Upper lobe of right lung (tissue), 1 donor: ENCODE measurements at regions not wholly inside any gene's neighbourhood (a gene's known extent, or its start where the extent isn't known, plus 50 kb on each side); places are given as distances from the start of the nearest gene placed in this dataset.

Experiments
- ATAC-seq: fragments of 200-7000 bp; cut with Tn5 transposase; one replicate; pipeline ENCODE4 v1.9.1; 2020; ENCODE audit warnings: mild to moderate bottlenecking, moderate library complexity
- DNase-seq: peaks from one replicate; pipeline ENCODE4 v3.0.0-alpha.2; 2020
- H3K27ac ChIP-seq: fragments of 200-600 bp; one replicate; pipeline ENCODE4 v1.8.0; 2022
- H3K27me3 ChIP-seq: fragments of 200-600 bp; one replicate; pipeline ENCODE4 v1.8.0; 2022; ENCODE audit warnings: mild to moderate bottlenecking
- H3K36me3 ChIP-seq: fragments of 200-600 bp; one replicate; pipeline ENCODE4 v1.8.0; 2022
- H3K4me1 ChIP-seq: fragments of 200-600 bp; one replicate; pipeline ENCODE4 v1.8.0; 2022
- H3K4me3 ChIP-seq: fragments of 200-600 bp; one replicate; pipeline ENCODE4 v1.8.0; 2022; ENCODE audit warnings: mild to moderate bottlenecking
- H3K9me3 ChIP-seq: fragments of 200-600 bp; one replicate; pipeline ENCODE4 v1.8.0; 2022
- intact Hi-C: fragments of 100-400 bp; cut with DNase I; formaldehyde crosslinking; loops from one replicate; pipeline ENCODE4 v1.11.0; 2022
- TF ChIP-seq, protein P1 (sequence below): fragments of 200-600 bp; IDR thresholded peaks from one replicate; pipeline ENCODE4 v1.8.0; 2022; ENCODE audit warnings: antibody characterized with exemption
- donor health status: DM: no; HTN: yes; CAD: no; lungs with severe emphysema.

DNA sequence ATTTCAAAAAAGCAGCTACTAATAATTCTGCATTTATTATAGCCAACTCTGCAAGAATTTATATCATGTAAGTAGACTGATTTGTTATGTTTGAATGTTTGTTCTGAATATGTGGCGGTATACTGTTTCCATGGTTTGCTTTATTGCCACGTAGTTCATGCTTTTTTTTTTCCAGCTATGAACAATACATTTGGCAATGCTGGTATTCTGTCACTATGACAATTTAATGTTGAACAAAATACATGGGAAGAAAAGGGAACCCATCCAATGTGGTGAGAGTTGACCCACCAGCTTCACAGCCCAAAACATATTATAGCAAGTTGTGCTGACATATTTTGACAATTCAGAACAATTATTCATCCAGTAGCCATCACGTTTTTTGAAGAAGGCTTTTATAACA, 145.6 kb downstream of the CCDC71L start:
- TF ChIP-seq, protein P1, sequence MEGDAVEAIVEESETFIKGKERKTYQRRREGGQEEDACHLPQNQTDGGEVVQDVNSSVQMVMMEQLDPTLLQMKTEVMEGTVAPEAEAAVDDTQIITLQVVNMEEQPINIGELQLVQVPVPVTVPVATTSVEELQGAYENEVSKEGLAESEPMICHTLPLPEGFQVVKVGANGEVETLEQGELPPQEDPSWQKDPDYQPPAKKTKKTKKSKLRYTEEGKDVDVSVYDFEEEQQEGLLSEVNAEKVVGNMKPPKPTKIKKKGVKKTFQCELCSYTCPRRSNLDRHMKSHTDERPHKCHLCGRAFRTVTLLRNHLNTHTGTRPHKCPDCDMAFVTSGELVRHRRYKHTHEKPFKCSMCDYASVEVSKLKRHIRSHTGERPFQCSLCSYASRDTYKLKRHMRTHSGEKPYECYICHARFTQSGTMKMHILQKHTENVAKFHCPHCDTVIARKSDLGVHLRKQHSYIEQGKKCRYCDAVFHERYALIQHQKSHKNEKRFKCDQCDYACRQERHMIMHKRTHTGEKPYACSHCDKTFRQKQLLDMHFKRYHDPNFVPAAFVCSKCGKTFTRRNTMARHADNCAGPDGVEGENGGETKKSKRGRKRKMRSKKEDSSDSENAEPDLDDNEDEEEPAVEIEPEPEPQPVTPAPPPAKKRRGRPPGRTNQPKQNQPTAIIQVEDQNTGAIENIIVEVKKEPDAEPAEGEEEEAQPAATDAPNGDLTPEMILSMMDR: no peak
- Histone ChIP-seq H3K36me3 (no peaks in the 10 kb centered on the region), H3K4me1 (no peaks in the 10 kb centered on the region), H3K9me3 (no peaks in the 10 kb centered on the region), H3K27ac (no peak overlapping the region), H3K27me3 (no peaks in the 10 kb centered on the region), H3K4me3 (no peak overlapping the region)
- intact Hi-C loops: no loop called here
- DNase-seq (no peak), ATAC-seq (no peak)

DNA sequence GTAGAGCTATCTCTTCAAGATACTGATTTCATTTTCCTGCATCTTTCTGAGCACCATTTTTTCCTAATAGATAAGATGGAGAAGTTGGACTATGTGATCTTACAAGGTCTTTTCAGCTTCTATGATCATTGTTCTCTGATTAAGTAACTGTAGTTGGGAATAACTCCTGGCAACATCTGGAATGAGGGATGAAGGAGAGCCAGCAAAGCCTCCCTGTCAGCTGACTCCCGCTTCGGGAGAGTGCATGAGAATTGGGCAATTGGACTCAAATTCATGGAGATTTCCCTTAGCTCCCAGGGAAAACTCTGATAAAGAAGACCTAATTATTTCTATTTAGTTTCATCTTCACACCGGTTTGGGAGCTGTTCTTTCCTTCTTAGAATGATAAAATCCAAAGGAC, 146.1 kb downstream of the CCDC71L start:
- ATAC-seq (no peak), DNase-seq (no peak)
- H3K36me3 ChIP-seq: no peaks in the 10 kb centered on the region
- intact Hi-C loops: no loop called here
- TF ChIP-seq, protein P1: no peak
- no peaks in the 10 kb centered on the region for H3K9me3 ChIP-seq
- H3K4me1 ChIP-seq: no peaks in the 10 kb centered on the region
- no peak overlapping the region for H3K27ac ChIP-seq
- no peak overlapping the region for H3K4me3 ChIP-seq
- no peaks in the 10 kb centered on the region for H3K27me3 ChIP-seq

GRCh38 chr7:106512217-106512616, 148.7 kb downstream of the CCDC71L start:
- ATAC-seq (no peak), DNase-seq (no peak)
- Histone ChIP-seq H3K9me3 (no peaks in the 10 kb centered on the region), H3K4me3 (no peak overlapping the region), H3K4me1 (no peaks in the 10 kb centered on the region), H3K27ac (no peak overlapping the region), H3K36me3 (no peaks in the 10 kb centered on the region), H3K27me3 (no peaks in the 10 kb centered on the region)
- TF ChIP-seq, protein P1: no peak
- intact Hi-C loops: no loop called here

DNA sequence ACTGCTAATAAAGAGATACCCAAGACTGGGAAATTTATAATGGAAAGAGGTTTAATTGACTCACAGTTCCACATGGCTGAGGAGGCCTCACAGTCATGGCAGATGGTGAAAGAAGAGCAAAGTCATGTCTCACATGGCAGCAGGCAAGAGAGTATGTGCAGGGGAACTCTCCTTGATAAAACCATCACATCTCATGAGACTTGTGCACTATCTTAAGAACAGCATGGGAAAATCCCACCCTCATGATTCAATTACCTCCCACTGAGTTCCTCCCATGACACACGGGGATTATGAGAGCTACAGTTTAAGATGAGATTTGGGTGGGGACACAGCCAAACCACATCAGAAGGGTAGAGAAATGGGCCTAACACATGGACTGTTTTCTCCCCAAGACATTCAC, 156.3 kb downstream of the CCDC71L start:
- TF ChIP-seq, protein P1: no peak
- Histone ChIP-seq H3K27me3 (no peaks in the 10 kb centered on the region), H3K9me3 (no peaks in the 10 kb centered on the region), H3K4me1 (no peaks in the 10 kb centered on the region), H3K27ac (no peak overlapping the region), H3K4me3 (no peak overlapping the region), H3K36me3 (no peaks in the 10 kb centered on the region)
- intact Hi-C loops: no loop called here
- ATAC-seq (no peak), DNase-seq (no peak)

DNA sequence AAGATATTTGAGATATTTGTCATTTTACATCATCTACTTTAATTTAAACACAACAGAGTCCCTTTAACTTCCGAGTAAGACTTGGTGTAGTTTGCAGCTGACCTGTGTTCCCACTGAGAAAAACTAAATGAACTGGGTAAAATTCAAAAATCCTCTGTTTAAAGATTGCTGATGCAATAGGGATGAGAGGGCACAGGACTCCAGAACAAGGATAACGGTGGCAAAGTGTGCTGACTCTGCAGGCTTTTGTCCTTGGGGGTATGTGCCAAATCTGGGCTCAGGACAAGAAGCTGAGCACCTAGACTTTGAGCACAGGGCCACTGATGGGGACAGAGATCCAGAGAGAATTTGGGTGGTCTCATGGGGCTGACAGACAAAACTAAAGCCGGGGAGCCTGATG, 156.8 kb downstream of the CCDC71L start:
- no peaks in the 10 kb centered on the region for H3K36me3 ChIP-seq
- H3K4me3 ChIP-seq: no peak overlapping the region
- DNase-seq: no peak
- intact Hi-C loops: no loop called here
- no peak for ATAC-seq
- no peaks in the 10 kb centered on the region for H3K9me3 ChIP-seq
- no peaks in the 10 kb centered on the region for H3K4me1 ChIP-seq
- TF ChIP-seq, protein P1: no peak
- H3K27ac ChIP-seq: no peak overlapping the region
- no peaks in the 10 kb centered on the region for H3K27me3 ChIP-seq

DNA sequence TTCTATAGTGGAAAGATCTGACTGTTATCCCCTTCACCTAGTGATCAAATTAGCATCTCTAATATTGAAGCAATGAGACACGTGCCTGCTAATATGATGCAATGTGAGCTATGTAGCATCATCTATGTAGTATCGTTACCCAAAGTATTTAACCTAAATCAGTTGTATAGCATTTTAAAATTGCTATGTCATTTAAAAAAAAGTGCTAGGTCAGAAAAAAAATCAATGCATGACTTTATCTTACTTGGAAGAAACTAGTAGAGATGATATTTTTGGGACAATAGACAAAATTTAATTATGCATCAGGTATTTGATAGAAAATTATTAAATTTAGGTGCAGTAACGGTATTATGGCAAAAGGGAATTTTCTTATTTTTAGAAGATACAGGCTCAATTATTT, 157.3 kb downstream of the CCDC71L start:
- H3K36me3 ChIP-seq: no peaks in the 10 kb centered on the region
- no peak overlapping the region for H3K27ac ChIP-seq
- ATAC-seq: no peak
- H3K27me3 ChIP-seq: no peaks in the 10 kb centered on the region
- TF ChIP-seq, protein P1: no peak
- H3K9me3 ChIP-seq: no peaks in the 10 kb centered on the region
- intact Hi-C loops: no loop called here
- no peaks in the 10 kb centered on the region for H3K4me1 ChIP-seq
- no peak overlapping the region for H3K4me3 ChIP-seq
- no peak for DNase-seq
